NCI-H2171 treated with DMSO at 0.1 percent for 48 hours (cell line): ENCODE measurements at regions not wholly inside any gene's neighbourhood (a gene's known extent, or its start where the extent isn't known, plus 50 kb on each side); places are given as distances from the start of the nearest gene placed in this dataset.
"Not testable (repeated sequence)": the region's sequence is repeated elsewhere in the genome, so short reads cannot be mapped to it uniquely, and the experiment has no call there.

Source experiments
- DNase-seq: peaks from one replicate; lab custom pipeline; 2025; lab: John Stamatoyannopoulos, UW

DNA sequence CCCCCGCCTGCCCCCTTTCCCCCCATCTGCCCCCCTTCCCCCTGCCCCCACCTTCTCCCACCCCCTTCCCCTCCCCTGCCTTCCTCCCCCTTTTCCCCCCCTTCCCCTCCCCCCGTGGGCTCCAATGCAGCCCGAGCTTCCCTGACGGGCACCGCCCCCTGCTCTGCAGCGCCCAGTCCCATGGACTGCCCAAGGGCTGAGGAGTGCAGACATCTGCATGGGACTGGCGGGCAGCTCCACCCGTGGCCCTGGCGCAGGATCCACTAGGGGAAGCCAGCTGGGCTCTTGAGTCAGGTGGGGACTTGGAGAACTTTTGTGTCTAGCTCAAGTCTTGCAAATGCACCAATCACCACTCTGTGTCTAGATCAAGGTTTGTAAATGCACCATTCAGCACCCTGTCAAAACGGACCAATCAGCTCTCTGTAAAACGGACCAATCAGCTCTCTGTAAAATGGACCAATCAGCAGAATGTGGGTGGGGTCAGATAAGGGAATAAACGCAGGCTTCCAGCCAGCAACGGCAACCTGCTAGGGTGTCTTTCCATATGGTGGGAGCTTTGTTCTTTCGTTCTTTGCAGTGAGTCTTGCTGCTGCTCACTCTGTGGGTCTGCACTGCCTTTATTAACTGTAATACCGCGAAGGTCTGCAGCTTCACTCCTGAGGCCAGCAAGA lies 300.5 kb upstream of the PABPC4L start:
- DNase-seq = no peak

DNA sequence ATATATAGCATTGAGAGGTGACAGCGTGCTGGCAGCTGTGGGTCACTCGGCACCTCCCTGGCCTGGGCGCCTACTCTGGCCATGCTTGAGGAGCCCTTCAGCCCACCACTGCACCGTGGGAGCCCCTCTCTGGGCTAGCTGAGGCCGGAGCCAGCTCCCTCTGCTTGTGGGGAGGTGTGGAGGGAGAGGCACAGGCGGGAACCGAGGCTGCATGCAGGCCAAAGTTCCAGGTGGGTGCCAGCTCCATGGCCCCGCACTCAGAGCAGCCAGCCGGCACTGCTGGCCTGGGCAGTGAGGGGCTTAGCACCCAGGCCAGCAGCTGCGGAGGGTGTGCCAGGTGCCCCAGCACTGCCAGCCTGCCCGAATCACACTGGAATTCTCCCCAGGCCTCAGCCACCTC lies 299.9 kb upstream of the PABPC4L start:
- not testable (repeated sequence) for DNase-seq

DNA sequence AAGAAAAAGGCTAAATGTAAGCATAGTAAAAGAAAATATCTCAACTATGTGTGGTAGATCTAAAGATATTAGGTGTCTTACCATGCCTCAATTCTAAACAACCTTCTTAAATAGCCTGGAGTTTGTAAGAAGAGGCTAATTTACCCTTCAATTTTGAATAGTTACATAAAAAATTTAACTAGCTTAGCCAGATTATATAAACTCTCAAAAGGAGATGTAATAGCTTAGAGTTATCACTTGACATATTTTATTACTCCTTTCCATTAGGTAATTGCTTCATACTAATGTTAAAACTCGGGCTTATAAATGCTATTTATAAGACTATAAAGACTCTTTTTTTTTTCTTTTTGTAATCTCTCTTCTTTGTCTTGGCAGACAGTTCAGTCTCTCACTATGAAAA lies 297.5 kb upstream of the PABPC4L start:
- no peak for DNase-seq

DNA sequence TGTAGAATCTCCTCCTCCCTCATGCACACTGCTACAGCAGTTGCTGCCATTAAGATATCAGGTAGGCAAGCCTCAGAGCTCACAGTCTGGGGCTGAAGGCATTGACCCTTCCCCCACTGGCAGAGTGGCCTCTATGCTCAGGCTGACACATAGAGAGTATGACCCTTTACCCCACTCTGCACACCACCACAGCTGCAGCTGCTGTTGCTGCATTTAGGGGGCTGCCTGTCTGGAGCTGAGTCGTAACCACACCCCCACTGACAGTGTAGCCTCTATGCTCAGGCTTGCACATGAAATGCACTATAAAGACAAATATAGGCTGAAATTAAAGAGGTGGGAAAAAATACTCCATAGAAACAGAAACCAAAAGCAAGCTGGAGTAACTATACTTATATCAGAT lies 289.3 kb upstream of the PABPC4L start:
- DNase-seq = no peak

DNA sequence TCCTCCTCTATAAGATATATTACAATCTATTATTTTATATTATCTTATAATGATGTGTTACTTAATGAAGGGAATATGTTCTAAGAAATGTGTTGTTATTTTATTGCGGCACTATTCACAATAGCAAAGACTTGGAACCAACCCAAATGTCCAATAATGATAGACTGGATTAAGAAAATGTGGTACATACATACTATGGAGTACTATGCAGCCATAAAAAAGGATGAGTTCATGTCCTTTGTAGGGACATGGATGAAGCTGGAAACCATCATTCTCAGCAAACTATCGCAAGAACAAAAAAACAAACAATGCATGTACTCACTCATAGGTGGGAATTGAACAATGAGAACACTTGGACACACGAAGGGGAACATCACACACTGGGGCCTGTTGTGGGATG lies 281.9 kb upstream of the PABPC4L start:
- DNase-seq = not testable (repeated sequence)

DNA sequence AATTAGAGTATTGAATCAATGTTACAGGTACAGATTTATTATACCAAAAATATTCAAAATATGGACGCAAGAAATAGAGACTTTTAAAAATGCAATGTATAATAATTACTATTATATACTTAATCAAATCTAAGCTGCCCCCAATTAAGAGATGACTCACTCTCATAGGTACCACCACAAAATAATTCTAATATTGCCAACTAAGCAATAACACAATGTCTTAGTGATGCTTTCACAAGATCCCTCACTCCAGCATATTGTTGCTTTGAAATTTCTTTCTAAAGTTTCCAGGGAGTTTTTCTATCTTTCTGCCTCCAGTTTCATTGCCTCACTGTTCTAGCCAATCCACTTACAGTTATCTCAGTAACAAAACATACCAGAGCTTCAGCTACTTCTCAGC lies 270.0 kb upstream of the PABPC4L start:
- DNase-seq = no peak

DNA sequence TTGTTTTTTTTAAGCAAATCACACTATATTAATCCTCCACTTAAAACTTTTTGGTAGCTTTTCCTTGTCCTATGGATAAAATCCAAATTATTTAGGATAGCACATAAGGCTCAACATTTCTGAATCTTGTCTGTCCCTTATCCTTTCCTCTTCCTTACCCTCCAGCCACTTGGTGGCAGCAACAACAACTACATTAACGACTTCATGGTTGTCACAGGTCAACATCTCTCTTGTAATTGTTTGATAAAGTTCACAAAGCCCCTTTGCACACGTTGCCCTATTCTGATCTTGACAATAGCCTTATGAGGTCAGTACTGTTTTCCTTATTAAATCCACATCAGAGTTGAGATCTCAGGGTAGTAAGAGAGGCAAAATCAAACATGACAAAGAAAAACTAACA lies 269.0 kb upstream of the PABPC4L start:
- DNase-seq = peak; percentile 6

DNA sequence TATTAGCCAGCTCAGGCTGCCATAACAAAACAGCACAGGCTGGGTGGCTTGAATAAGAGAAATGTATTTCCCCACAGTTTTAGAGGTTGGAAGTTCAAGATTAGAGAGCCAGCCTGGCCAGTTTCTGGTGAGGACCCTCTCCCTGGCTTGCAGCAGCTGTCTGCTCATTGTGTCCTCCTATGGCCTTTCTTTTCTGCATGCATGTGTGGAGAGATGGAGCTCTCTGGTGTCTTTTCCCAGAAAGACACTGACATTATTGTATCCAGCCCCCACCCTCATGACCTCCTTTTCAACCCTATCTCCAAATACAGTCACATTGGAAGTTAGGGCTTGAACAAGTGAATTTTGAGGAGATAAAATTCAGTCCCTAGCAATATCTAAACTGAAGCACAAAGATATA lies 263.8 kb upstream of the PABPC4L start:
- no peak for DNase-seq

DNA sequence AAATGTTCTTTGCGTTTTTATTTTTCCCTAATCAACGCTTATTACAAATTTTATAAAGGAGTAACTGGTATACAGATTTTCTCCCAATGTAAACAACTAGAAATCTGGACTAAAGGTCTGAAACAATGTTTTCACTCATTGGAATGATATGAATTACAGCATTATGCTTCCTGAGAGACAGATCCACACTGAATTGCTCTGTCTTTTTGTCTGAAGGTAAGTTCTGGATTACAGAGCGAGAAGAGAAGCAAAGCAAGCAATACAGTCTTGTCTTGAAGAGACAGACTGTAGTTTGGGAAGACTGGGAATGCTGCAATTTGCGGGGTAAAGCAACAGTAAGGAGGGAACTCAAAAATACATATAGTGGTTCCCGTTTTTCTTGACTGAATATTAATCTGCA lies 262.2 kb upstream of the PABPC4L start:
- no peak for DNase-seq

DNA sequence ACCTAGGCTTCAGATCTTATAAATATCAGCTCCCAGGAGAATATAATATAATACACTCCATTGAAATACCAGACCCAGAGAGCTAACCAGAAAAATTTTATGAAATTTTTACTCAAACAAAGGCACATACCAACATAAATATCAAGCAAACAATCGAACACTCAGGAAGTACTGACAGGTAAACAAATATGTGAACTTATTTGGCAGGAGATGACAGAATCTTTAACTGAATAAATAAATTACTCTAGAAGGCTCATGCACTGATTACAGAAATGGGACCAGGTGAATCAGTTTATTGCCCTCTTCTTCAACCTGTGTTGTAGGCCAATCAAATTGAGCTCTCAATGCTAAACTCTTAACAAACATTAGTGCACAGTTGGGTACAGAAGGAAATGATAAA lies 225.2 kb upstream of the PABPC4L start:
- DNase-seq = no peak

DNA sequence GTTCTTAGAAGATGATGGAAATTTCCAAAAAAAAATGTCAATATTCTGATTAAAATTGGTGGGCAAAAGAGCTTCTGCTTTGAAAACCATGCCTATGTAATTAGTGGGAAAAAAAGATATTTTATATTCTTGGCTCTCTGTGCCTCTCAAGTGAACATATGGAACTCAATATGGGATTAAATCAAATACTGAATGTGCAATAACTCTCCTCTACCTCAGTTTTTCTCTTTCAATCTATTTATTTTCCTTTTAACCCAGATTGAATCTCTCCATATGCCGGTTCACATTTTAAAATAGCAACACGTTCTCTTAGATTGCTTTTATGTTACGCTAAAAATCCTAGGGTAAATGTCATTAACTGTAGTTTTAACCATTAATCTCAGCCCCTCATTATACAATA lies 224.2 kb upstream of the PABPC4L start:
- DNase-seq = no peak

DNA sequence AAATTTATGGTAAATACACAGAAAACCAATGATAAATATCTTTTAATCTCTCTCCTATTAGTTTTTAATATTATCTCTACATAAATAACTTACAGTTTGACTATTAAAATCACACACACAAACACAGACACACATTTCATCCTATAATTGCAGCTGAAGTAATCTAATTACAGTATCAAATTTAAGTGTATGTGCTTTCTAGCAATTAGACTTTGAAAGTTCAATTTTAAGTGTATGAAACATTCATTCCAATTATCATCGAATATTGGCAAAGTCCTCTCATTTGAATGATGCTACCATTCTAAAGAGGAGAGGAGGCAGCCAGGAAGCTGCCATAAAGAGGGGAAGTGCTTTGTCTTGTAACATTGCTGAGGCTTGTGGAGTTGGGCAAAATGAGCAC lies 221.2 kb upstream of the PABPC4L start:
- DNase-seq = no peak

DNA sequence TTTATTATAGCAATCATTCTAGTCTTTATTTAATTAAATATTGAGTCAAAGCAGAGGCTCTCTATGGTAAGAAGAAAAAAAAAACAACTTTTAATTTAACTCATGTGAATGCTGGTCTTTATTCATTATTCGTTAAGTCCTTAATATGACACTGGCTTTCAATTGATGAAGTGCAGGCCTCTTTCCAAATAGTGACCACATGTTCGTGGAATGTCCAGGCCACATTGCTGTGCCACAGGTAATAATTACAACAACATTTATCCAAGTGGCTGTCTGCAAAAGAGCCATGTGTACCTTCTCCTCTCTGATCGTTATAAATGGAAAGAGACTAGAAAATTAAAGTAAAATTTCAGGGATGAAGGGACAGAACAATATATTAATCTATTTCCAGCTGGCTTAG lies 220.1 kb upstream of the PABPC4L start:
- no peak for DNase-seq

DNA sequence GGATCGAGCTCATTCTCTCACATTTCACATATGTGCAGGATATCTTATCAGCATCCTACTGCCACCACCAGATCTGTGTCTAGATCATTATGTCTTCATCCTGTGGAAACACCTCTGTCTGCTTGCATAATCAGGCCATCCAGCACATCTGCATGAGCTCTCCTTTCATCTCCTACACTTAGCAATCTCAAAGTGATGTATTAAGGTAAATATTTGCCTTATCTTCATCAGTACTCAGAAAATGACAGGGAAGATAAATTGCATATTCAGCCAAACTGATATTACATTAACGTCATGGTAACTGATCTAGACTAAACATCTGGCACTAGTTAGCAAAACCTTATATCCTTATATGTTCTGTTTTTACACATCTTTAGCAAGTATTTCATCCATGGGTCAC lies 207.3 kb upstream of the PABPC4L start:
- DNase-seq = no peak

DNA sequence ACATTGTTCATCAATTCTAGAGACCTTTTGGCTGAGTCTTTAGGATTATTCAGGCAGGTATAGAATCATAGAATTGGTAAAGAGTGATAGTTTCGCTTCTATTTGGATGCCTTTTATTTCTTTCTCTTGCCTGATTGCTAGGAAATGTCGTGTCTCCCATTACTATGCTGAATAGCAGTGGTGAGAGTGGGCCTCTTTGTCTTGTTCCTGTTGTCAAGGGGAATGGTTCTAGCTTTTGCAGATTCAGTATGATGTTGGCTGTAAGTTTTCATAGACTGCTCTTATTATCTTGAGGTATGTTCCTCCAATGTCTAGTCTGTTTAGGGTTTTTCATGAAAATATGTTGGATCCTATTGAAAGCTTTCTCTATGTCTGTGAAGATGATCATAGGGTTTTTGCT lies 200.2 kb upstream of the PABPC4L start:
- no peak for DNase-seq

DNA sequence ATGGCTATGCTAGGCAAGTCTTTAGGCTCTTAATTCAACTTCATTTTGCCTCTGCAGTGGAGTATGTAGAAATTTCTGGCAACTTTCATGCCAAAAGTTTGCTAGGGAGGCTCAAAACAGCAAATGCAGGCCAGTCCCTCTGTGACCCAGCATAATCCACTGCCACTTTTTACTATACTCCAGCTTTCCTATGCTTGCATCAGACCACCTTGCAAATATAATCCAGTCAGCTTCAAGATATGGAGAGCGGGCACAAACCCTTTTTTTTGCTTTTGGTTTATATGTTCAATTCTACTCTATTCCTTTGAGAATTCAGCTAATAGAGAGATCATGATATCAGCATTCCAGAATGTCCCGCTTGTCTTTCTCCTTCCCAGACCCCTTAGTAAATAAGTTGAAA lies 192.0 kb upstream of the PABPC4L start:
- no peak for DNase-seq

DNA sequence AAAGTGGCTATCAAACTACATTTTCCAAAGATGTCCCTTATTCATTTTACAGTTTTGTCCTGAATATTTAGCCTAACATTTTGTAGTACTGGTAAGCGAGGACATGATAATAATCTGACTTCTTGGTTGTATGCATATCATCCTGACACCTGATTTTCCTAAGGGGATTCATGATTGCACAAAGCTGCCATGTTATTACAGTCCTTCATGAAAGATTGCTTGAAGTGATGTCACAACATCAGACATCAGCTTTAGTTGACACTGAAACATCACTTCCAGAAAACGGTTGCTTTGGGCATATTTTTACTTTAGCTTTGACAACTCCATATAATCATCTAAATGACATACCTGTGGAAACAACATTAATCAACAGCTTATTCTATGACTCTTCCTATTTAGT lies 188.7 kb upstream of the PABPC4L start:
- no peak for DNase-seq

DNA sequence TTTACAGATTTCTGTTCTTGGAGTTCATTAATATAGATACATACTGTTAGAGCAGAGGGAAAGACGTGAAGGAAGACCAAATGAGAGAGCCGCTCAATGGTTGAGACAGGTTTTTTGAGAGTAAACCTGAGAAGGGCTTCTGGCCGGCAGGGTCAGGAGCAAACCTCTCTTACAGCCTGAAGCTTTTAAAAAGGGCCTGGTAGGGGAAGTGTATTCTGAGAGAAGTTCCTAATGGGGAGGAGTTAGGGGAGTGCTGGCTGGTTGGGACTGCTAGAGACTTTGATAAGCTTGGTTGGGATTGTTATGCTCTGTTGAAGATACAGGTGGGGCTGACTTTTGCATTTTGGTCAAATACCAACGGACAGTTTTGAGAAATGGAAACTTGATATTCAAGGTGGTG lies 186.8 kb upstream of the PABPC4L start:
- no peak for DNase-seq

DNA sequence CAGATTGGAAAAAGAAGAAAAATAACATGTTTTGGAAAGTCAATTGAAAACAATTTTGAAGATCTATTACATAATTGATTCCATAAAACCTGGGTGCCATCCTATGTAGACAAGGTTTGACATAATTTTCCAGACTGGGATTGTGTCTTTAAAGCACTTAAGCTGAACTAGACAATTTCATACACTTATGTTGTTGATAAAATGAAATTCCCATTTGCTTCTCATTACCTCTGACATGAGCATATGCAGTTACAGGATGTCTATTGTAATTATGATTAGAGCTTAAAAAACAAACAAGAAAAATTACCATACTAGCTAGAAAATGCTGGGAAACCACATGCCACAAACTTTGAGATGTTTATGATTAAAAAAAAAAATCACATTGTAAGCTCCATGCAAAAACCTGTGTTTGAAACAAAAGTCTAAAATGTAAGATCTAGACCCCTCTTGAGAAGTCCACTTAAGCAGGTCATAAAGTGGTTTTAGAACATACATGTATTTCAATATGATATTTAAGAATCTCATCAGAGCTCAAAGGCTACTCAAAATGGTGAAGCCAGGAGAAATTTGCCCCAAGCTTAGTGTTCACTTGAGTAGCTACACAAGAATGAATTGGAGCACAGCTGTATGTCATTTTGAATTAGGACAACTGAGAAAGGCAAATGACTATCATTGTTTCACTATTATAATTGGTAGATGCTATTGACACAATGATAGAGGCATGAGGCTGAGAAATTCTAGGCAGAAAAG lies 181.1 kb upstream of the PABPC4L start:
- DNase-seq = no peak

DNA sequence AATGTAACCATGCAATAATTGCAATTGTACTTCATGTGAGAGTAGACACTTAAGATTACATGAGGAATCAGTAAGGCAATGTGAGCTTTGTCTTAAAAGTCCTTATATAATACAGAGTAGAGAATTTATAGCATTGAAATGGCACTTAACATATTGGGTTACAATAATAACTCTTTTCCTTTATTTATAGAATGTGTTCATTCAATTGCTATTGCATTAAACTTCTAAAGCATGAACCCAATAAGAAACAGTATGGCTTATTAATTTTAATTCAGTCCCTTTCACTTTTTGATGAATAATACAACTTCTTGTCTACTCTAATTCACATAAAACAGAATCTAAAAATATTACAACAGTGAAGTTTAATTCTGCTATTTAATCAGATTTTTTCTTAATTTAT lies 174.2 kb upstream of the PABPC4L start:
- no peak for DNase-seq

DNA sequence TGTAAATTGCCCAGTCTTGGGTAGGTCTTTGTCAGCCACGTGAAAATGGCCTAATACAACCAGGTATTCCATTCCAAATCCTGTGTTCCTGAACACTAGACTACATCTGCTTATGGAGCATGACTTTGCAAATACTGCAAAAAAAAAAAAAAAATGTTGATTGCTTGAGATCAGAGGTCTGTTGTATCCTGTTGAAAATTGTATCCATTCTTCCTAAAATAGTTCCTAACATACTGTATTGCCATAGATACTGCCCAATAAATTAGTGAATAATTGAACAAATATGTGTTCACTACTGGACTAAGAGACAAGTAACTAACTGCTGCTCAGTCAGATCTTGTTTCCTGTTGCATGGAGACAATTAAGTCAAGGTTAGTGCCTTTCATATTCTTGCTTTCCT lies 164.3 kb upstream of the PABPC4L start:
- DNase-seq = no peak

DNA sequence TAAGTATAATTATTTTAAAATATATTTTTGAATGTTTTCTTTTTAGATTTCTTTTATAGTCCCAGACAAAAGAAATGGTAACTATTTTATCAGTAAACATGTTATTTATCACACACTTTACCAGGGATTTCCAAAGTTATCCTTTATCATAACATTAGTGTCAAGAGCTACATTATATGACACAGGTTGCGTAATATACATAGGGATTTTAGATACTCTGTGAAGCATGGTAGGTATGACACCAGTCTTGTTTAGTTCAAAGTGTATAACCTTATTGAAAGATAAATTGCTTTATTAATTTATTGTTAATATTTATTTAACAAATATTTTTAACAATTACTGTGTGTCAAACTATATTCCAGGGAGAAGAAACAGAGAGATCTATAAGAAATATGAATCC lies 163.3 kb upstream of the PABPC4L start:
- DNase-seq = no peak

DNA sequence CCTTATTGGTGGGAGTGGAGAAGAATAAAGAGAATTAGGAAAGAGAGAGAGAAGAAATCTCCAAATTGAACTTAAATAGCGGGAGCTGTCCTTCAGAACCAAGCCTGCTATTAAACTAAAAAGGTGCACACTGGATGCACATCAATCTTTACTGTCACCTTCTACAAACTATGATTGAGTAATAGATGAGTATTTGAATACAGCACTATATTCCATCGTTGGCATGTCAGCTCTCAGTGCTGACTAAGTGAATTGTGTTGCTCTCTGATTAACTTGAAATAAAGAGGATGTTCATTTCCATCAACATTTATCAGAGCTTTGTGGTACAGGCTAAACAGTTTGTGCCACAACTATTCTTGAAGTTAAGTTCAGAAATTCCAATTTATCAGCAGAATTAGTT lies 143.7 kb upstream of the PABPC4L start:
- no peak for DNase-seq

DNA sequence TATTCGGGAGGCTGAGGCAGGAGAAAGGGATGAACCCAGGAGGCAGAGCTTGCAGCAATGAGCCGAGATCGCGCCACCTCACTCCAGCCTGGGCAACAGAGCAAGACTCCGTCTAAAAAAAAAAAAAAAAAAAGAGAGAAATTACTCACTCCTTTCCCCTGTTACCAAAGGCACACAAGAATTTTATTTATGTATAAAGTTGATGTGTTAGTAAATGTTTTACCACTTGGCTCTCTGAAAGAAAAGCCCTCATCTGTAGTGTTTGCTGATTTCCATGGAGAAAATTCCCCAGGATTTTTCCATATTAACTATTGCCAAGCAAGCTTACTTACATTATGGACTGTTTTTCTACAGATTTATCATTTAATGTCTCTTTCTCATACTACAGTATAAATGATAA lies 142.1 kb upstream of the PABPC4L start:
- DNase-seq = no peak
